ENCODE measurements at regions not wholly inside any gene's neighbourhood (a gene's known extent, or its start where the extent isn't known, plus 50 kb on each side); places are given as distances from the start of the nearest gene placed in this dataset.
"Not testable (repeated sequence)": the region's sequence is repeated elsewhere in the genome, so short reads cannot be mapped to it uniquely, and the experiment has no call there.

- dilution Hi-C loops (cut with HindIII; ENCODE audit: low sequenced_read_pairs, unreplicated experiment); CTCF ChIA-PET; intact Hi-C loops (cut with micrococcal nuclease); H2BK5ac ChIP-seq (ENCODE audit: low read depth, low read length, poor library complexity, severe bottlenecking); H4K8ac ChIP-seq (ENCODE audit: low read depth in 2 of 2, low read length in 2 of 2); H3K4me1 ChIP-seq (ENCODE audit: control insufficient read depth, insufficient read depth, low read length); H3K4me2 ChIP-seq (ENCODE audit: low read depth, low read length); H3K36me3 ChIP-seq (ENCODE audit: control insufficient read depth, insufficient read depth, low read length); H3K23ac ChIP-seq (ENCODE audit: low read depth, low read length); H3K27ac ChIP-seq (ENCODE audit: insufficient read depth, low read length); H3K4ac ChIP-seq (ENCODE audit: low read depth, low read length); DNase-seq; H3K4me3 ChIP-seq (ENCODE audit: insufficient read depth, low read depth, low read length); H3K56ac ChIP-seq (ENCODE audit: extremely low read depth, insufficient read depth, low read length); H4K91ac ChIP-seq (ENCODE audit: insufficient read depth, low read depth, low read length); H3K18ac ChIP-seq (ENCODE audit: low read depth, low read length); H3K14ac ChIP-seq (replicated peaks; ENCODE audit: low read depth, low read length); in situ Hi-C loops (cut with MboI; ENCODE audit: low sequenced_read_pairs); ATAC-seq (ENCODE audit: low read depth); H2BK15ac ChIP-seq (ENCODE audit: low read depth, low read length); H2AK5ac ChIP-seq (ENCODE audit: low read depth, low read length); H3K9me1 ChIP-seq (ENCODE audit: insufficient read depth, low read length); H3K79me1 ChIP-seq (ENCODE audit: low read depth in 1 of 2, low read length in 2 of 2); POLR2A ChIA-PET (ENCODE audit: unreplicated experiment); H2BK20ac ChIP-seq (ENCODE audit: low read depth, low read length); H3K9ac ChIP-seq (ENCODE audit: low read depth, low read length); H3K27me3 ChIP-seq (ENCODE audit: control insufficient read depth, insufficient read depth, low read length); H2BK120ac ChIP-seq (ENCODE audit: low read depth, low read length); BruUV-seq (replicated peaks); H4K20me1 ChIP-seq (ENCODE audit: insufficient read depth, low read length); H4K5ac ChIP-seq (ENCODE audit: low read depth, low read length); H3K9me3 ChIP-seq (ENCODE audit: control insufficient read depth, insufficient read depth, low read length); H2AFZ ChIP-seq (replicated peaks; ENCODE audit: low read length, poor library complexity); H2AK9ac ChIP-seq (replicated peaks; ENCODE audit: low read depth, low read length, poor library complexity): not testable (repeated sequence)
- WGBS, 2 experiments (ENCODE audit: extremely low coverage in 2 of 2, insufficient read length in 1 of 2): no CpG with 5 or more reads among the region's 1 CpG
- peak; percentile 77 for TF ChIP-seq NFE2L2 (IDR thresholded peaks at IDR 0.05; ENCODE audit: low read depth, low read length)
Measured at GRCh38 chr4:111076299-111076698, 453.4 kb upstream of the PITX2 start.

All from IMR-90 (cell line).